CD14-positive monocyte (primary cell): ENCODE measurements at regions not wholly inside any gene's neighbourhood (a gene's known extent, or its start where the extent isn't known, plus 50 kb on each side); places are given as distances from the start of the nearest gene placed in this dataset.

Experiments
- DNase-seq, 3 donors: peaks; one replicate each; pipeline ENCODE4 v3.0.0-alpha.2; 2011 to 2022
- H2AFZ ChIP-seq: 2 replicates; pipeline ENCODE4 v1.6.0; 2012; ENCODE audit warnings: mild to moderate bottlenecking, low read depth, low read length, inconsistent platforms; ENCODE audit not compliant: insufficient read depth, poor library complexity, severe bottlenecking
- H3K27ac ChIP-seq, 2 donors: 1 replicate in 1 of 2; 2 replicates in 1 of 2; pipeline ENCODE4 v1.5.1; 2012 to 2013; ENCODE audit warnings: low read length in 2 of 2, control low read depth in 1 of 2, inconsistent platforms in 1 of 2, low read depth in 1 of 2, mild to moderate bottlenecking in 1 of 2
- H3K27me3 ChIP-seq, 2 donors: one replicate each; pipeline versions ENCODE4 v1.6.0 to v1.6.1; 2011 to 2013; ENCODE audit warnings: low read length in 2 of 2; ENCODE audit not compliant: control insufficient read depth in 2 of 2, insufficient read depth in 2 of 2
- H3K36me3 ChIP-seq, 2 donors: replicated peaks in 1 of 2; 1 replicate in 1 of 2; 2 replicates in 1 of 2; pipeline versions ENCODE4 v1.5.1 to v1.6.1; 2012 to 2013; ENCODE audit warnings: low read length in 2 of 2, control low read depth in 1 of 2, inconsistent platforms in 1 of 2, mild to moderate bottlenecking in 1 of 2; ENCODE audit not compliant: insufficient read depth in 2 of 2, control insufficient read depth in 1 of 2
- H3K4me1 ChIP-seq, 2 donors: 1 replicate in 1 of 2; 2 replicates in 1 of 2; pipeline versions ENCODE4 v1.5.1 to v1.6.1; 2012 to 2013; ENCODE audit warnings: low read length in 2 of 2, control low read depth in 1 of 2, inconsistent platforms in 1 of 2, mild to moderate bottlenecking in 1 of 2, moderate library complexity in 1 of 2; ENCODE audit not compliant: insufficient read depth in 2 of 2, control insufficient read depth in 1 of 2
- H3K4me2 ChIP-seq: replicated peaks from 2 replicates; pipeline ENCODE3; 2012; ENCODE audit warnings: low read length, moderate library complexity, mild to moderate bottlenecking; ENCODE audit not compliant: poor library complexity, severe bottlenecking; ENCODE audit errors: extremely low read depth
- H3K4me3 ChIP-seq, 3 experiments: fragments of 200-600 bp in 1 of 3; sonication (generic) in 1 of 3; replicated peaks in 1 of 3; 1 replicate in 2 of 3; 2 replicates in 1 of 3; pipeline ENCODE4 v1.5.1; 2011 to 2013; ENCODE audit warnings: low read length in 3 of 3, mild to moderate bottlenecking in 3 of 3, control low read depth in 2 of 3, low read depth in 2 of 3, inconsistent platforms in 1 of 3, moderate library complexity in 1 of 3
- H3K79me2 ChIP-seq: 2 replicates; pipeline ENCODE4 v1.6.0; 2012; ENCODE audit warnings: mild to moderate bottlenecking, control low read depth, inconsistent platforms, low read length, moderate library complexity; ENCODE audit not compliant: insufficient read depth
- H3K9ac ChIP-seq: 2 replicates; pipeline ENCODE4 v1.6.0; 2017; ENCODE audit warnings: low read length, mild to moderate bottlenecking; ENCODE audit not compliant: insufficient read depth, poor library complexity, severe bottlenecking
- H3K9me3 ChIP-seq, 2 donors: replicated peaks in 1 of 2; 1 replicate in 1 of 2; 2 replicates in 1 of 2; pipeline versions ENCODE4 v1.5.1 to v1.6.1; 2012 to 2013; ENCODE audit warnings: low read length in 2 of 2, control low read depth in 1 of 2; ENCODE audit not compliant: control insufficient read depth in 1 of 2, insufficient read depth in 1 of 2
- H4K20me1 ChIP-seq: 2 replicates; pipeline ENCODE4 v1.6.0; 2012; ENCODE audit warnings: mild to moderate bottlenecking, low read length, control low read depth, moderate library complexity; ENCODE audit not compliant: insufficient read depth
- H3K27ac Mint-ChIP-seq, 7 donors: one replicate each; pipeline ENCODE4 v1.8.0; 2020; ENCODE audit warnings: mild to moderate bottlenecking in 7 of 7, mixed read lengths in 7 of 7, moderate library complexity in 6 of 7, inconsistent platforms in 2 of 7
- H3K27me3 Mint-ChIP-seq, 3 donors: one replicate each; pipeline ENCODE4 v1.8.0; 2021 to 2022; ENCODE audit warnings: low read depth in 3 of 3, mild to moderate bottlenecking in 3 of 3, mixed read lengths in 3 of 3, moderate library complexity in 3 of 3, inconsistent platforms in 1 of 3
- H3K36me3 Mint-ChIP-seq, 2 donors: one replicate each; pipeline ENCODE4 v1.8.0; 2020; ENCODE audit warnings: mixed read lengths in 2 of 2, inconsistent platforms in 1 of 2, mild to moderate bottlenecking in 1 of 2
- H3K4me1 Mint-ChIP-seq: one replicate; pipeline ENCODE4 v1.8.0; 2020; ENCODE audit warnings: mild to moderate bottlenecking, mixed read lengths
- H3K4me3 Mint-ChIP-seq, 2 donors: one replicate each; pipeline ENCODE4 v1.8.0; 2020; ENCODE audit warnings: mild to moderate bottlenecking in 2 of 2, mixed read lengths in 2 of 2, moderate library complexity in 1 of 2
- H3K9me3 Mint-ChIP-seq, 7 donors: one replicate each; pipeline ENCODE4 v1.8.0; 2020 to 2022; ENCODE audit warnings: mixed read lengths in 7 of 7, mild to moderate bottlenecking in 6 of 7, moderate library complexity in 6 of 7, inconsistent platforms in 2 of 7
- CTCF ChIP-seq: fragments of 200-600 bp; IDR thresholded peaks from one replicate; pipeline ENCODE4 v1.8.0; 2022; ENCODE audit warnings: antibody characterized with exemption, mild to moderate bottlenecking
- WGBS: methylation state at CpG from one replicate; pipeline ENCODE4 v1.1.5; 2013; ENCODE audit warnings: missing lambda C conversion rate; ENCODE audit not compliant: insufficient coverage; 5-methylcytosine and 5-hydroxymethylcytosine counted together
- intact Hi-C, 2 donors: fragments of 100-400 bp; cut with micrococcal nuclease; formaldehyde crosslinking; loops; one replicate each; pipeline versions ENCODE4 v1.15.0 to v1.15.1; 2023

- intact Hi-C loops, result no loop called here
- Histone ChIP-seq H3K9me3 (no peaks in the 10 kb centered on the region), H3K79me2 (no peaks in the 10 kb centered on the region), H4K20me1 (no peaks in the 10 kb centered on the region), H3K4me1 (peaks cover 0 to 4% of the 10 kb centered on the region in 2 donors), H3K27me3 (no peaks in the 10 kb centered on the region), H2AFZ (no peak overlapping the region), H3K36me3 (no peaks in the 10 kb centered on the region), H3K9ac (no peak overlapping the region), H3K27ac (no peak overlapping the region), H3K4me3 (no peak overlapping the region), H3K4me2 (no peak overlapping the region)
- Mint-ChIP-seq H3K27me3 (peaks cover 5 to 8% (median 7%) of the 10 kb centered on the region in 3 donors), H3K27ac (peak overlapping the region in 1 of 7 donors; percentile 58), H3K9me3 (peaks cover 0 to 2% (median 0%) of the 10 kb centered on the region in 7 donors), H3K4me1 (peaks cover 6% of the 10 kb centered on the region), H3K36me3 (no peaks in the 10 kb centered on the region), H3K4me3 (no peak overlapping the region)
- DNase-seq, result no peak
- WGBS, result 73% methylated on average over 5 of the region's 9 CpGs
- TF ChIP-seq CTCF, result no peak
These were observed 164.6 kb downstream of the ENGASE start for GRCh38 chr17:79239205-79239604.

GRCh38 chr17:79237448-79238053, 162.9 kb downstream of the ENGASE start:
- H3K27ac ChIP-seq, result no peak overlapping the region
- Mint-ChIP-seq H3K27me3 (peaks cover 5 to 12% (median 7%) of the 10 kb centered on the region in 3 donors), H3K9me3 (peaks cover 0 to 2% (median 0%) of the 10 kb centered on the region in 7 donors), H3K4me1 (peaks cover 6% of the 10 kb centered on the region), H3K36me3 (no peaks in the 10 kb centered on the region), H3K4me3 (no peak overlapping the region), H3K27ac (no peak overlapping the region)
- H3K4me2 ChIP-seq, result no peak overlapping the region
- 72% methylated on average over 10 of the region's 13 CpGs for WGBS
- no peaks in the 10 kb centered on the region for H3K79me2 ChIP-seq
- H3K36me3 ChIP-seq, result no peaks in the 10 kb centered on the region
- H4K20me1 ChIP-seq, result no peaks in the 10 kb centered on the region
- H3K4me1 ChIP-seq, result peaks cover 0 to 4% of the 10 kb centered on the region in 2 donors
- H3K4me3 ChIP-seq, result no peak overlapping the region
- no peak overlapping the region for H3K9ac ChIP-seq
- intact Hi-C loops, result no loop called here
- DNase-seq, result no peak
- no peak overlapping the region for H2AFZ ChIP-seq
- no peaks in the 10 kb centered on the region for H3K9me3 ChIP-seq
- no peak for TF ChIP-seq CTCF
- H3K27me3 ChIP-seq, result no peaks in the 10 kb centered on the region
